Naive thymus-derived CD4-positive, alpha-beta T cell (primary cell): ENCODE measurements at regions not wholly inside any gene's neighbourhood (a gene's known extent, or its start where the extent isn't known, plus 50 kb on each side); places are given as distances from the start of the nearest gene placed in this dataset.

ENCODE experiments used
- ATAC-seq: fragments of 150-1000 bp; cut with Tn5 transposase; 2 replicates; pipeline ENCODE4 v1.10.0; 2021; ENCODE audit warnings: mild to moderate bottlenecking, moderate library complexity
- CTCF ChIA-PET: fragments of 350-600 bp; sonication (Branson Sonifier 250); formaldehyde crosslinking; loops from one replicate; lab custom pipeline; 2021; ENCODE audit warnings: antibody characterized with exemption; lab: Charles Lee
- POLR2A ChIA-PET: fragments of 350-600 bp; sonication (Branson Sonifier 250); formaldehyde crosslinking; loops from one replicate; lab custom pipeline; 2021; ENCODE audit warnings: antibody characterized with exemption, inconsistent platforms; lab: Charles Lee
- DNase-seq, 9 donors: peaks; one replicate each; pipeline versions ENCODE4 v3.0.0 to v3.0.0-alpha.2; 2020 to 2022; ENCODE audit warnings: mixed read lengths in 1 of 9
- H3K27ac ChIP-seq: one replicate; pipeline ENCODE4 v1.7.0; 2013; ENCODE audit warnings: mild to moderate bottlenecking, low read depth, low read length, moderate library complexity
- H3K27me3 ChIP-seq, 2 donors: one replicate each; pipeline ENCODE4 v1.7.0; 2013; ENCODE audit warnings: low read length in 2 of 2, mild to moderate bottlenecking in 2 of 2, moderate library complexity in 2 of 2; ENCODE audit not compliant: control insufficient read depth in 2 of 2, insufficient read depth in 2 of 2
- H3K36me3 ChIP-seq, 3 experiments: 1 replicate in 2 of 3; 2 replicates in 1 of 3; pipeline ENCODE4 v1.7.0; 2013; ENCODE audit warnings: low read length in 3 of 3, mild to moderate bottlenecking in 3 of 3, moderate library complexity in 1 of 3; ENCODE audit not compliant: insufficient read depth in 3 of 3, control insufficient read depth in 2 of 3
- H3K4me1 ChIP-seq, 2 donors: one replicate each; pipeline ENCODE4 v1.7.0; 2013; ENCODE audit warnings: low read length in 2 of 2, mild to moderate bottlenecking in 2 of 2, moderate library complexity in 1 of 2; ENCODE audit not compliant: control insufficient read depth in 2 of 2, insufficient read depth in 2 of 2
- H3K4me3 ChIP-seq: 2 replicates; pipeline ENCODE4 v1.7.0; 2013; ENCODE audit warnings: mild to moderate bottlenecking, low read length
- H3K9me3 ChIP-seq, 3 experiments: 1 replicate in 2 of 3; 2 replicates in 1 of 3; pipeline ENCODE4 v1.7.0; 2013; ENCODE audit warnings: low read length in 3 of 3; ENCODE audit not compliant: control insufficient read depth in 2 of 3
- H3K27ac Mint-ChIP-seq, 9 donors: one replicate each; pipeline ENCODE4 v1.8.0; 2020 to 2022; ENCODE audit warnings: mixed read lengths in 9 of 9, mild to moderate bottlenecking in 8 of 9, moderate library complexity in 5 of 9, inconsistent platforms in 2 of 9
- H3K27me3 Mint-ChIP-seq, 5 donors: one replicate each; pipeline ENCODE4 v1.8.0; 2021 to 2022; ENCODE audit warnings: mixed read lengths in 5 of 5, mild to moderate bottlenecking in 1 of 5
- H3K36me3 Mint-ChIP-seq, 5 donors: one replicate each; pipeline ENCODE4 v1.8.0; 2020 to 2022; ENCODE audit warnings: mixed read lengths in 5 of 5, mild to moderate bottlenecking in 3 of 5, inconsistent platforms in 1 of 5
- H3K4me1 Mint-ChIP-seq, 7 donors: one replicate each; pipeline ENCODE4 v1.8.0; 2020 to 2022; ENCODE audit warnings: mixed read lengths in 7 of 7, mild to moderate bottlenecking in 3 of 7, inconsistent platforms in 1 of 7
- H3K4me3 Mint-ChIP-seq, 10 donors: one replicate each; pipeline ENCODE4 v1.8.0; 2020 to 2022; ENCODE audit warnings: mild to moderate bottlenecking in 10 of 10, mixed read lengths in 10 of 10, moderate library complexity in 6 of 10, inconsistent platforms in 2 of 10
- H3K9me3 Mint-ChIP-seq, 11 donors: one replicate each; pipeline ENCODE4 v1.8.0; 2020 to 2022; ENCODE audit warnings: mixed read lengths in 11 of 11, mild to moderate bottlenecking in 4 of 11, inconsistent platforms in 1 of 11, moderate library complexity in 1 of 11
- intact Hi-C, 2 donors: fragments of 100-400 bp; cut with micrococcal nuclease; formaldehyde crosslinking; loops; one replicate each; pipeline ENCODE4 v1.15.1; 2023

GRCh38 chr9:108074900-108075299 is 585.3 kb upstream of the KLF4 start:
- Mint-ChIP-seq H3K4me3 (no peak overlapping the region), H3K27me3 (no peaks in the 10 kb centered on the region), H3K36me3 (peaks cover 0 to 4% (median 0%) of the 10 kb centered on the region in 5 donors), H3K9me3 (peaks cover 5 to 29% (median 8%) of the 10 kb centered on the region in 11 donors), H3K4me1 (peaks cover 0 to 5% (median 0%) of the 10 kb centered on the region in 7 donors), H3K27ac (no peak overlapping the region)
- H3K27me3 ChIP-seq: no peaks in the 10 kb centered on the region
- H3K27ac ChIP-seq: no peak overlapping the region
- H3K9me3 ChIP-seq: no peaks in the 10 kb centered on the region
- intact Hi-C loops: no loop called here
- ATAC-seq: no peak
- ChIA-PET POLR2A (no interaction called here), CTCF (no interaction called here)
- no peak for DNase-seq
- H3K4me3 ChIP-seq: no peak overlapping the region
- H3K4me1 ChIP-seq: no peaks in the 10 kb centered on the region
- H3K36me3 ChIP-seq: no peaks in the 10 kb centered on the region

GRCh38 chr9:108073823-108074222 is 584.3 kb upstream of the KLF4 start:
- Mint-ChIP-seq H3K27me3 (no peaks in the 10 kb centered on the region), H3K9me3 (peaks cover 3 to 34% (median 8%) of the 10 kb centered on the region in 11 donors), H3K27ac (no peak overlapping the region), H3K36me3 (peaks cover 0 to 4% (median 0%) of the 10 kb centered on the region in 5 donors), H3K4me1 (peaks cover 0 to 3% (median 0%) of the 10 kb centered on the region in 7 donors), H3K4me3 (no peak overlapping the region)
- no peaks in the 10 kb centered on the region for H3K27me3 ChIP-seq
- POLR2A ChIA-PET: no interaction called here
- intact Hi-C loops: no loop called here
- CTCF ChIA-PET: no interaction called here
- no peaks in the 10 kb centered on the region for H3K4me1 ChIP-seq
- DNase-seq (no peak), ATAC-seq (no peak)
- H3K4me3 ChIP-seq: no peak overlapping the region
- H3K27ac ChIP-seq: no peak overlapping the region
- no peaks in the 10 kb centered on the region for H3K9me3 ChIP-seq
- H3K36me3 ChIP-seq: no peaks in the 10 kb centered on the region

- Histone ChIP-seq H3K4me1 (no peaks in the 10 kb centered on the region), H3K4me3 (no peak overlapping the region), H3K36me3 (no peaks in the 10 kb centered on the region), H3K27ac (no peak overlapping the region), H3K9me3 (no peaks in the 10 kb centered on the region), H3K27me3 (no peaks in the 10 kb centered on the region)
- Mint-ChIP-seq H3K27ac (no peak overlapping the region), H3K4me3 (no peak overlapping the region), H3K9me3 (peaks cover 0 to 23% (median 2%) of the 10 kb centered on the region in 11 donors), H3K36me3 (no peaks in the 10 kb centered on the region), H3K27me3 (no peaks in the 10 kb centered on the region), H3K4me1 (peaks cover 0 to 2% (median 0%) of the 10 kb centered on the region in 7 donors)
- POLR2A ChIA-PET: no interaction called here
- intact Hi-C loops: no loop called here
- no peak for ATAC-seq
- no peak for DNase-seq
- CTCF ChIA-PET: no interaction called here
Measured at GRCh38 chr9:108072740-108073139, 583.2 kb upstream of the KLF4 start.

GRCh38 chr9:108070861-108071260 is 581.3 kb upstream of the KLF4 start:
- no peaks in the 10 kb centered on the region for H3K36me3 Mint-ChIP-seq
- Histone ChIP-seq H3K4me1 (no peaks in the 10 kb centered on the region), H3K9me3 (peaks cover 0 to 2% (median 0%) of the 10 kb centered on the region in 3 experiments), H3K4me3 (no peak overlapping the region), H3K27ac (no peak overlapping the region), H3K27me3 (no peaks in the 10 kb centered on the region), H3K36me3 (no peaks in the 10 kb centered on the region)
- intact Hi-C loops: no loop called here
- peaks cover 0 to 20% (median 4%) of the 10 kb centered on the region in 11 donors for H3K9me3 Mint-ChIP-seq
- CTCF ChIA-PET: no interaction called here
- no peak overlapping the region for H3K4me3 Mint-ChIP-seq
- DNase-seq (no peak), ATAC-seq (no peak)
- H3K4me1 Mint-ChIP-seq: peaks cover 0 to 2% (median 0%) of the 10 kb centered on the region in 7 donors
- no peak overlapping the region for H3K27ac Mint-ChIP-seq
- no peaks in the 10 kb centered on the region for H3K27me3 Mint-ChIP-seq
- POLR2A ChIA-PET: no interaction called here

- intact Hi-C loops: no loop called here
- Mint-ChIP-seq H3K36me3 (no peaks in the 10 kb centered on the region), H3K27me3 (no peaks in the 10 kb centered on the region), H3K27ac (no peak overlapping the region), H3K4me1 (peaks cover 0 to 2% (median 0%) of the 10 kb centered on the region in 7 donors), H3K4me3 (no peak overlapping the region), H3K9me3 (peaks cover 0 to 21% (median 4%) of the 10 kb centered on the region in 11 donors)
- Histone ChIP-seq H3K4me1 (no peaks in the 10 kb centered on the region), H3K27ac (no peak overlapping the region), H3K36me3 (no peaks in the 10 kb centered on the region), H3K4me3 (no peak overlapping the region), H3K9me3 (peaks cover 0 to 5% (median 0%) of the 10 kb centered on the region in 3 experiments), H3K27me3 (no peaks in the 10 kb centered on the region)
- no peak for ATAC-seq
- CTCF ChIA-PET: no interaction called here
- POLR2A ChIA-PET: no interaction called here
- DNase-seq: no peak
Measured at GRCh38 chr9:108069991-108070390, 580.4 kb upstream of the KLF4 start.

- DNase-seq (no peak), ATAC-seq (no peak)
- no peak overlapping the region for H3K27ac ChIP-seq
- H3K4me3 ChIP-seq: no peak overlapping the region
- no peaks in the 10 kb centered on the region for H3K4me1 ChIP-seq
- Mint-ChIP-seq H3K4me1 (no peaks in the 10 kb centered on the region), H3K4me3 (no peak overlapping the region), H3K27me3 (no peaks in the 10 kb centered on the region), H3K9me3 (peaks cover 5 to 37% (median 9%) of the 10 kb centered on the region in 11 donors), H3K27ac (no peak overlapping the region), H3K36me3 (no peaks in the 10 kb centered on the region)
- POLR2A ChIA-PET: no interaction called here
- no peaks in the 10 kb centered on the region for H3K36me3 ChIP-seq
- CTCF ChIA-PET: no interaction called here
- intact Hi-C loops: no loop called here
- H3K9me3 ChIP-seq: peaks cover 0 to 5% (median 0%) of the 10 kb centered on the region in 3 experiments
- no peaks in the 10 kb centered on the region for H3K27me3 ChIP-seq
Measured at GRCh38 chr9:108062680-108063079, 573.1 kb upstream of the KLF4 start.

GRCh38 chr9:108060175-108060574 is 570.6 kb upstream of the KLF4 start:
- H3K4me1 Mint-ChIP-seq: no peaks in the 10 kb centered on the region
- CTCF ChIA-PET: no interaction called here
- no peaks in the 10 kb centered on the region for H3K4me1 ChIP-seq
- peaks cover 2 to 25% (median 9%) of the 10 kb centered on the region in 11 donors for H3K9me3 Mint-ChIP-seq
- no peak overlapping the region for H3K27ac Mint-ChIP-seq
- H3K36me3 ChIP-seq: no peaks in the 10 kb centered on the region
- no peaks in the 10 kb centered on the region for H3K27me3 ChIP-seq
- H3K27ac ChIP-seq: no peak overlapping the region
- intact Hi-C loops: no loop called here
- POLR2A ChIA-PET: no interaction called here
- no peaks in the 10 kb centered on the region for H3K36me3 Mint-ChIP-seq
- DNase-seq: no peak
- no peak for ATAC-seq
- no peaks in the 10 kb centered on the region for H3K27me3 Mint-ChIP-seq
- no peak overlapping the region for H3K4me3 ChIP-seq
- H3K4me3 Mint-ChIP-seq: no peak overlapping the region
- H3K9me3 ChIP-seq: no peaks in the 10 kb centered on the region
